ENCODE measurements at regions not wholly inside any gene's neighbourhood (a gene's known extent, or its start where the extent isn't known, plus 50 kb on each side); places are given as distances from the start of the nearest gene placed in this dataset.

DNA sequence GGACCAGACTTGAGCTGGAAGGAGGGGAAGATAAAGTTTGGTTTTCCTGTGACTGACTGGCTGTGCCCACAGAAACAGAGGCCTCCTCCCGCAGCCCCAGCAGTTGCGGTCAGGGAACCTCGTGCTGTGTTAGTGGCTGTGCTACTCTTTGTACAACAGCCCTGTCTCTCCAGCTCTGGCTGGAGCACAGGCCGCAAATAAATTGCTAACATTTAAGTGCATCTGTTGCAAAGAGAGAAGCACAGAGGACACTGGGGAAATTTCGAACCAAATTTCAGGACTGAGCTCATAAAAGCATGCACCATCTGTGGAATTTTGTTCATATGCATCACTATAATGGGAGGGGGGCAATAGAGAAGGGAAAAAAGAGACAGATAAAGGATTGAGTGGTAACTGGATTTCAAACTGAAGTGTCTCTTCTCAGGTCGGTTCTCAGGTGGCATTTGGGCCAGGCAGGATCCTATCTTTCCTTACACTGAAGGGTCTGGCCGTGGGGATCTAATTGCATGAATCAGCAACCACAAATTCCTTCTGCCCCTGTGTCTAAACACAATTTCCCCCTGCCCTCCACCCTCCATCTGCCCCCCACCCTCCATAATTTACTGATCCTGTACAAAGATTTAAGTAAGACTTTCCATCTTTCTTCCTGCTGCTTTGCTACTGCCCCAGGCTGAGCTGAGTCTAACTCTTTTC, 88.9 kb upstream of the ATXN1 start:
- no peak for DNase-seq

GRCh38 chr6:16849280-16849987, 88.2 kb upstream of the ATXN1 start:
- DNase-seq: no peak

- no peak for DNase-seq
These were observed 85.1 kb upstream of the ATXN1 start for GRCh38 chr6:16846399-16846778.

- no peak for DNase-seq
These were observed 82.9 kb upstream of the ATXN1 start for GRCh38 chr6:16844183-16844582.

DNA sequence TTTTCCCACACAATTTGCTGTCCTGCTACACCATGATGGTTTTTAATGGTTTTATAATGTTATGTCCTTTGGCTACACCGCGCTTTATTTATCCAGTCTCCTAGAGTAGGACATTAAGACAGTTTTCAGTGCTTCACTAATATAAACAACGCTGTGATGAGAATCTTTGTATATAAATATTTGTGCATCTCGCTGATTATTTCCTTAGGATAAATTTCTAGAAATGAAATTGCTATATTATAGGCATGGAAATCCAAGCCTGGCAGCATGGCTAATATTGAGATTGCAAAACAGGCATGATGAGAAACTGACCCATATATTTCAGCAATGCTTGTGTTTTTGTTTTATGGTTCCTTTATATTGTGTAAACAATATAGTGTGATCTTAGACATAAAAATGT, 81.4 kb upstream of the ATXN1 start:
- DNase-seq: no peak

- no peak for DNase-seq
These were observed 80.0 kb upstream of the ATXN1 start for GRCh38 chr6:16841241-16841640.

GRCh38 chr6:16840725-16841124, 79.5 kb upstream of the ATXN1 start:
- DNase-seq: no peak

GRCh38 chr6:16840291-16840690, 79.0 kb upstream of the ATXN1 start:
- no peak for DNase-seq

DNA sequence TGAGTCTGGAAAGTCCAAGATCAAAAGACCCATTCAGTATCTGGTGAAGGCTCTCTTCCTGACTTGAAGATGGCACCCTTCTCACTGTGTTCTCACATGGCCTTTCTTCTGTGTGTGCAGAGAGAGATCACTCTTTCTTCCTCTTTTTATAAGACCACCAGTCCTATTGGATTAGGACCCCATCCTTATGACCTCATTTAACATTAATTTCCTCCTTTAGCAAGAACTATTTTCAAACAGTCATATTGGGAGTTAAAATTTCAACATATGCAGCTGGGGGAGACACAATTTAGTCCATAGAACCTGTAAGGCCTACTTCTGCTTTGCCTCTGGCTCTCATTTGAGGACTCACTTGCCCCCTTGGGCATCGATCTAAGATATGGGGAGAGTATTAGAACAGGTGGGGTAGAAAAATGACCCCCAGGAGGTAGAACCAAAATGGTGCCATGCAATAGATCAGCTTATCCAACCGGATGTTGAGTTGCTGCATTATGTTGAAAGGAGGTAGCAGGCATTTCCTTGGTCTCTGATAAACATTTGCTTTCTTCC, 78.4 kb upstream of the ATXN1 start:
- no peak for DNase-seq

DNA sequence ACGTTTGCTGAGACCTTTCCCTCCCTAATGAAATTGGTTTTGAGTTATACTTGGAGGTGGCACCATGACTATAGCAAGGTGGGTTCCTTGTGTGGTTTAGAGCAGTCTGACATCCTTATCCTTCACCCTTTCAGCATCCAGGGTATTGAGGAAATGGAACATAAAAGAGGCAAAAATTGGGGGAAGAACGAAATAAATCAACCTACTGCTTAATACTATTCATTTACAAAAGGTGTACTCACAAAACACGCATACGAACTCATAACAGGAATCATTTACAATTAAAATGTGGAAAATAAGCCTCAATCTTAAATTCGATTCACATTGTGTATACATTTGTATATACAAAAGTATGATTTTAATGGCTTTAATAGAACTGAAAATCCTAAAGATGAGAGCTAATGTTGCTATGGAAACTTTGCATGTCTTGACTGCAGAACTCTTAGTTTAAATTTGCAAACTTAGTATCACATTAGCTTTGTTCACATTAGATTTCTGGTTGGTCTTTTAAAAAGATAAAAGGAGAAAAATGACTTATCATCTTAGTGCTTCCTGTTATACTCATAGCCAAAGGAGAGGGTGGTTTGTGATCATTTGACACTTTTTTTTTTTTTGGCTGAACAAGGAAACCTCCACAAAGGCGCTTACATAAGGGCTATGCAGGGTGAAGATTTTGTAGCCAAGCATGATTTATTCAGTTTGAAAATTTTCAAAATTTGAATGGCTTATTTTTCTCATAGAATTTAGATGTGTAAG, 76.1 kb upstream of the ATXN1 start:
- no peak for DNase-seq

DNA sequence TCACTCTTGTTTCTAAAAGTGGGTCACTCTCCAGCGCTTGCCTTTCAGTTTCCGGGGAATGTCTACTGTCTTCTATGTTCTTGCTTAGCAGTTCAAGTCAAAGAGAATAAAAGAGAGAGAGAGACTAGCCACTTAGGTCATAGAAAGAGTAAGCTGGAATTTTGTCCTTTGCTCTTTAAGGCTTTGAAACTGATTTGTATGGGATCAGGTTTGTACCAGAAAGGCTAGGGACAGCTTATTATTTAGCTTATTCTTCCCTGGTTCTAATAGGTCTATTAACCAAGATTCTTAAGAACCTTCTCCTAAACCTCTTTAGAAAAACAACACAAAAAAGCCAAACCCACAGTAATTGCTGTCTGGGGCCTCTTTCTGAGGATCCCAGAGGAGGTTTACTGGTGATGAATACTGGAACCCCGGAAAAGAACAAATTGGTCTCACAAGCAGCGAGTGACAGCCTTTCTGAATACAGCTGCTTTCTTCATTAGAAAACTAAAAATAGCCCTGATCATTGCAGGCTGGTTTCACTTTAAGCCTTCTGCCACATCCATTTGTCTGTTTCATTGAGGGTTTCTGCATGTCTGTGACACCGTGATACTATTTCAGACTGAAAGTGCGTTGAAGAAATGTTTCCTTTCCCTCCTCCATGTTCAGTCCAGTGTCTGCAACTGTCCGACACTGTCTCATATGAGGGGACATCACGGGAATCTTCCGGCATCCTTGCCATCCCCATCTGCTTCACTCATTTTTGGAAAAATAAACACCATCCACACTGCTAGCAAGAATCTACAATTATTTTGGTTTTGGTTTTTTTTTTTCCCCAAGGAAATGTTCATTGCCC, 75.1 kb upstream of the ATXN1 start:
- DNase-seq: peak; percentile 51

- DNase-seq: no peak
These were observed 73.0 kb upstream of the ATXN1 start for GRCh38 chr6:16834242-16834641.

- DNase-seq: no peak
These were observed 71.5 kb upstream of the ATXN1 start for GRCh38 chr6:16832721-16833120.

GRCh38 chr6:16832043-16832567, 70.8 kb upstream of the ATXN1 start:
- DNase-seq: no peak

DNA sequence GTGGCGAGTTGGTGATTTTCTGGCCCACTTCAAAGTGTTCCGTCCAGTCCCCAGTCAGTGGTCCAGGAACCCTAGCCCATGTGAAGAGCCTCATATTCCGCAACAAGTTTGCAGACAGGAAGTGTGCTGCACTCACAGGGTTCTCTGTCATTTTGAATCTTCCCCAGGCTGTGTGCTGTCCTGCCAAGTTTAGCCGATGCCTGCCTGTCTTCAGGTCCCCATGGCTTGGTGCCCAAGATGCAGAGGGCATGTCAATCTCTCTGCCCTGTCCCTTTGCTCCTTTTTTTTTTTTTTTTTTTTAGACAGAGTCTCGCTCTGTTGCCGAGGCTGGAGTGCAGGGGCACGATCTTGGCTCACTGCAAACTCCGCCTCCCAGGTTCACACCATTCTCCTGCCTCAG, 69.9 kb upstream of the ATXN1 start:
- DNase-seq: no peak

DNA sequence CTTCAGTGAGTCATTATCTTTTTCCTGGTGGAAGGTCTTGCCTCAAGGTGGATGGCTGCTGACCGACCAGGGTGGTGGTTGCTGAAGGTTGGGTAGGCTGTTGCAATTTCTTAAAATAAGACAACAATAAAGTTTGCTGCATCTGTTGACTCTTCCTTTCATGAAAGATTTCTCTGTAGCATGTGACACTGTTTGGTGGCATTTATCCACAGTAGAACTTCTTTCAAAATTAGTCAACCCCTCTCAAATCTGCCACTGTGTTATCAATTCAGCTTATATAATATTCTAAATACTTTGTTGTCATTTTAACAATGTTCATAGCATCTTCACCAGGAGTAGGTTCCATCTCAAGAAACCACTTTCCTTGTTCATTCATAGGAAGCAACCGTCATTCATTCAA, 66.8 kb upstream of the ATXN1 start:
- no peak for DNase-seq

DNA sequence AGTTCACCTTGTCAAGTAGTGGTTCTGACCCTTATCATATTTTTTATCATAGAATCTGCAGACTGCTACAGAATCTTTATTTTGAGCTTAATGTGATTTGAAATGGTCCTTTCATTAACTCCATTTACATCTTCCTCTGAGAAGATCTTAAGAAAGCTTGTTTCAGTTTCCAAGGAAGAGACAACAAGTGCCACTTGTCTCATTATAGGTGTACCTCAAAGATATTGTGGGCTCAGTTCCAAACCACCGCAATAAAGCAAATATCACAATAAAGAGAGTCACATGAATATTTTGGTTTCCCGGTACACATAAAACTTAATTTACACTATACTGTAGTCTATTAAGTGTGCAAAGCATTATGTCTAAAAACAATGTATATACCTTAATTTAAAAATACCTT, 66.4 kb upstream of the ATXN1 start:
- no peak for DNase-seq

DNA sequence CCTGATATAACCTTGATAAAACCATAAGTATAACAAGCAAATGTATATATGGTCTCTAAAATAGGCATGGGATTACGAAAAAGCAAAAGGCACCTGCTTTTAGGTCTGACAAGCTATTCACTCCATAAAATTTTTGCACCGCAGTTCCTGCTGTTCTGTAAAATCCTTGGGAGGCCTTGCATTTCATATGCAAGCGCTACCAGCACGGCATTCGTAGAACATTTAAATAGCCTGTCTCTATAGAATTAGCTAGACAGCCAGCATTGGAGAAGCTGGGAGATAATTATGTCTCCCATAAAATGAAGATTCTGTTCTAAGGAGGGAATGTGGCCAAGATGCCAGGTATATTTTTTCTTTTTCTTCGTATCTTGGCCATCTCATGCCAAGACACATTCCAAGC, 64.5 kb upstream of the ATXN1 start:
- DNase-seq: no peak

DNA sequence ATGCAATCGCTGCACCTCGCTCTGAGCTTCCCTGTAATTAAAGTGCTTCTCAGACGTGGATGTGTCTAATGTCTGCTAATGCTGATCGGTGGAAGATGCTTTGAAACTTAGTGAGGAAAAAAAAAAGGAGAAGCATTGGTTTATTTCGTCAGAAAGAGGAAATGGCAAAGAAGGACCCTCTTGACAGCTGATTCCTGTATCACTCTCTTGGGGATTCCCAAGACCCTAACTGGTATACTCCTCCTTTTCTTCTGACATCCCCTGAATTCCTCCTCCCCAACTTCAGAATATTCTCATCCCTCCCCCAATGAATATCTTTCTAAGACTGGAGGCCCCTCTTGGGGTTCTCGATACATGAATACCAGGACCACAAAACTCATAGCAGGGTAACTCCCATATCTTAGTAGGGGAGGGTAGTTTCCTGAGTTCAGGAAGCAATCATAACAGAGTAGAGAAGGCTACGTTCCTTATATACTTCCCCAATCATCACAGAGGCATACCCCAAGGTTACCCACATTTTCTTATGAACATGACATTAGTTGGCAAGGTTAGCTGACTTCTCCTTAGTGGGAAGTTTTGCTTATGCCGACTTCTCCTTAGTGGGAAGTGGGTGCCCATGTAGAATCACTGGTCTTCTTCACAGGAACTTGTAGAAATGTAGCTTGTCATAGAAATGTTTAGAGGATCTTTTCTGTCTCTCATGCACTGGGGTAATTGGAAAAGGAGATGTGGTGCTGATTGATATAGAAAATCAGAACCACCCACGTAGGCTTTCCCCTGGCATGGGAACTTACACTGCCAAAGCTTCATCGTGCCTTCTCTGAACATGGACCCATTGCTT, 63.8 kb upstream of the ATXN1 start:
- no peak for DNase-seq

GRCh38 chr6:16823718-16824352, 62.6 kb upstream of the ATXN1 start:
- DNase-seq: no peak

Data from midbrain (tissue), 1 donor.